ENCODE measurements at regions not wholly inside any gene's neighbourhood (a gene's known extent, or its start where the extent isn't known, plus 50 kb on each side); places are given as distances from the start of the nearest gene placed in this dataset.

GRCh38 chr1:38533772-38534472 is 325.6 kb downstream of the RRAGC start:
- no peak overlapping the region for H3K4me3 ChIP-seq (ENCODE audit: low read depth, low read length)
- DNase-seq (ENCODE audit: extremely low spot score): no peak
- no peaks in the 10 kb centered on the region for H3K36me3 ChIP-seq (ENCODE audit: insufficient read depth)
- WGBS: 52% methylated on average over 5 of the region's 5 CpGs
- H3K27ac ChIP-seq (ENCODE audit: low read depth): no peak overlapping the region
- H3K4me1 ChIP-seq (ENCODE audit: insufficient read depth): no peaks in the 10 kb centered on the region

GRCh38 chr1:38530957-38531356 is 328.6 kb downstream of the RRAGC start:
- 87% methylated on average over 3 of the region's 3 CpGs for WGBS
- Histone ChIP-seq H3K27ac (ENCODE audit: low read depth) (no peak overlapping the region), H3K4me3 (ENCODE audit: low read depth, low read length) (no peak overlapping the region), H3K36me3 (ENCODE audit: insufficient read depth) (no peaks in the 10 kb centered on the region), H3K4me1 (ENCODE audit: insufficient read depth) (no peaks in the 10 kb centered on the region)
- no peak for DNase-seq (ENCODE audit: extremely low spot score)

- no peak for DNase-seq (ENCODE audit: extremely low spot score)
- 97% methylated on average over 3 of the region's 3 CpGs for WGBS
- Histone ChIP-seq H3K27ac (ENCODE audit: low read depth) (no peak overlapping the region), H3K36me3 (ENCODE audit: insufficient read depth) (no peaks in the 10 kb centered on the region), H3K4me3 (ENCODE audit: low read depth, low read length) (no peak overlapping the region), H3K4me1 (ENCODE audit: insufficient read depth) (no peaks in the 10 kb centered on the region)
Measured at GRCh38 chr1:38529946-38530345, 329.6 kb downstream of the RRAGC start.

- no peak overlapping the region for H3K27ac ChIP-seq (ENCODE audit: low read depth)
- no peaks in the 10 kb centered on the region for H3K4me1 ChIP-seq (ENCODE audit: insufficient read depth)
- no peak overlapping the region for H3K4me3 ChIP-seq (ENCODE audit: low read depth, low read length)
- no peaks in the 10 kb centered on the region for H3K36me3 ChIP-seq (ENCODE audit: insufficient read depth)
- WGBS: 38% methylated on average over 7 of the region's 7 CpGs
- DNase-seq (ENCODE audit: extremely low spot score): no peak
Measured at GRCh38 chr1:38529391-38529790, 330.2 kb downstream of the RRAGC start.

- WGBS: 42% methylated on average over 3 of the region's 3 CpGs
- H3K36me3 ChIP-seq (ENCODE audit: insufficient read depth): no peaks in the 10 kb centered on the region
- no peaks in the 10 kb centered on the region for H3K4me1 ChIP-seq (ENCODE audit: insufficient read depth)
- H3K27ac ChIP-seq (ENCODE audit: low read depth): no peak overlapping the region
- H3K4me3 ChIP-seq (ENCODE audit: low read depth, low read length): no peak overlapping the region
- DNase-seq (ENCODE audit: extremely low spot score): no peak
Measured at GRCh38 chr1:38528623-38529022, 330.9 kb downstream of the RRAGC start.

GRCh38 chr1:38527373-38527966 is 332.1 kb downstream of the RRAGC start:
- H3K36me3 ChIP-seq (ENCODE audit: insufficient read depth): no peaks in the 10 kb centered on the region
- whole genome bisulfite sequencing: 65% methylated on average over 6 of the region's 6 CpGs
- no peaks in the 10 kb centered on the region for H3K4me1 ChIP-seq (ENCODE audit: insufficient read depth)
- peak; percentile 18 for DNase-seq (ENCODE audit: extremely low spot score)
- no peak overlapping the region for H3K27ac ChIP-seq (ENCODE audit: low read depth)
- no peak overlapping the region for H3K4me3 ChIP-seq (ENCODE audit: low read depth, low read length)

- no peaks in the 10 kb centered on the region for H3K4me1 ChIP-seq (ENCODE audit: insufficient read depth)
- H3K36me3 ChIP-seq (ENCODE audit: insufficient read depth): no peaks in the 10 kb centered on the region
- no peak overlapping the region for H3K4me3 ChIP-seq (ENCODE audit: low read depth, low read length)
- no peak for DNase-seq (ENCODE audit: extremely low spot score)
- H3K27ac ChIP-seq (ENCODE audit: low read depth): no peak overlapping the region
- WGBS: 38% methylated on average over 7 of the region's 7 CpGs
Measured at GRCh38 chr1:38526046-38526445, 333.5 kb downstream of the RRAGC start.

GRCh38 chr1:38525343-38526043 is 334.1 kb downstream of the RRAGC start:
- Histone ChIP-seq H3K27ac (ENCODE audit: low read depth) (no peak overlapping the region), H3K4me1 (ENCODE audit: insufficient read depth) (no peaks in the 10 kb centered on the region), H3K4me3 (ENCODE audit: low read depth, low read length) (no peak overlapping the region), H3K36me3 (ENCODE audit: insufficient read depth) (no peaks in the 10 kb centered on the region)
- 64% methylated on average over 4 of the region's 4 CpGs for WGBS
- no peak for DNase-seq (ENCODE audit: extremely low spot score)

GRCh38 chr1:38524025-38524641 is 335.4 kb downstream of the RRAGC start:
- 87% methylated on average over 8 of the region's 8 CpGs for WGBS
- Histone ChIP-seq H3K36me3 (ENCODE audit: insufficient read depth) (no peaks in the 10 kb centered on the region), H3K27ac (ENCODE audit: low read depth) (no peak overlapping the region), H3K4me1 (ENCODE audit: insufficient read depth) (no peaks in the 10 kb centered on the region), H3K4me3 (ENCODE audit: low read depth, low read length) (no peak overlapping the region)
- no peak for DNase-seq (ENCODE audit: extremely low spot score)

- no peak for DNase-seq (ENCODE audit: extremely low spot score)
- Histone ChIP-seq H3K27ac (ENCODE audit: low read depth) (no peak overlapping the region), H3K4me3 (ENCODE audit: low read depth, low read length) (no peak overlapping the region), H3K4me1 (ENCODE audit: insufficient read depth) (no peaks in the 10 kb centered on the region), H3K36me3 (ENCODE audit: insufficient read depth) (no peaks in the 10 kb centered on the region)
- 83% methylated on average over 7 of the region's 7 CpGs for WGBS
Measured at GRCh38 chr1:38523568-38523939, 336.0 kb downstream of the RRAGC start.

GRCh38 chr1:38522915-38523567 is 336.5 kb downstream of the RRAGC start:
- Histone ChIP-seq H3K4me3 (ENCODE audit: low read depth, low read length) (no peak overlapping the region), H3K4me1 (ENCODE audit: insufficient read depth) (no peaks in the 10 kb centered on the region), H3K27ac (ENCODE audit: low read depth) (no peak overlapping the region), H3K36me3 (ENCODE audit: insufficient read depth) (no peaks in the 10 kb centered on the region)
- no peak for DNase-seq (ENCODE audit: extremely low spot score)
- WGBS: 62% methylated on average over 10 of the region's 10 CpGs

- DNase-seq (ENCODE audit: extremely low spot score): no peak
- Histone ChIP-seq H3K4me1 (ENCODE audit: insufficient read depth) (no peaks in the 10 kb centered on the region), H3K4me3 (ENCODE audit: low read depth, low read length) (no peak overlapping the region), H3K27ac (ENCODE audit: low read depth) (no peak overlapping the region), H3K36me3 (ENCODE audit: insufficient read depth) (no peaks in the 10 kb centered on the region)
- WGBS: 92% methylated on average over 2 of the region's 2 CpGs
Measured at GRCh38 chr1:38516560-38516959, 343.0 kb downstream of the RRAGC start.

- no peak for DNase-seq (ENCODE audit: extremely low spot score)
- Histone ChIP-seq H3K4me1 (ENCODE audit: insufficient read depth) (no peaks in the 10 kb centered on the region), H3K27ac (ENCODE audit: low read depth) (no peak overlapping the region), H3K4me3 (ENCODE audit: low read depth, low read length) (no peak overlapping the region), H3K36me3 (ENCODE audit: insufficient read depth) (no peaks in the 10 kb centered on the region)
- 51% methylated on average over 7 of the region's 7 CpGs for WGBS
Measured at GRCh38 chr1:38512789-38513188, 346.8 kb downstream of the RRAGC start.

All from urinary bladder (tissue), 3 donors.